ES-I3 (cell line): ENCODE measurements at regions not wholly inside any gene's neighbourhood (a gene's known extent, or its start where the extent isn't known, plus 50 kb on each side); places are given as distances from the start of the nearest gene placed in this dataset.
"Not testable (repeated sequence)": the region's sequence is repeated elsewhere in the genome, so short reads cannot be mapped to it uniquely, and the experiment has no call there.

Source experiments
- H3K36me3 ChIP-seq: 2 replicates; pipeline ENCODE4 v1.6.1; 2013; ENCODE audit warnings: mild to moderate bottlenecking, low read length, control low read depth, moderate library complexity; ENCODE audit not compliant: insufficient read depth
- H3K4me1 ChIP-seq: 2 replicates; pipeline ENCODE4 v1.6.1; 2013; ENCODE audit warnings: mild to moderate bottlenecking, control low read depth, low read length; ENCODE audit not compliant: insufficient read depth
- H3K9ac ChIP-seq: 2 replicates; pipeline ENCODE4 v1.6.1; 2013; ENCODE audit warnings: low read depth, mild to moderate bottlenecking, low read length, moderate library complexity
- H3K9me3 ChIP-seq: 2 replicates; pipeline ENCODE4 v1.6.1; 2013; ENCODE audit warnings: mild to moderate bottlenecking, low read length, moderate library complexity; ENCODE audit not compliant: control insufficient read depth, insufficient read depth

DNA sequence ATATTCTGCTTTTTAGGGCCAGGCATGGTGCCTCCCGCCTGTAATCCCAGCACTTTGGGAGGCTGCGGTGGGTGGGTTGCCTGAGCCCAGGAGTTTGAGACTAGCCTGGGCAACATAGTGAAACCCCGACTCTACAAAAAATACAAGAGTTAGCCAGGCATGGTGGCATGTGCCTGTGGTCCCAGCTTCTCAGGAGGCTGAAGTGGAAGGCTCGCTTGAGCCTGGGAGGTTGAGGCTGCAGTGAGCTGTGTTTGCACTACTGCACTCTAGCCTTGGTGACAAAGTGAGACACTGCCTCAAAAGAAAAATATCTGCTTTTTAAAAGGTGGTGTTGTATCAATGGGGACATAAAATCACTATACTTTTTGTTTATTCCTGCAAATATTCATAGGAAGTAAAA is 112.8 kb downstream of the C3orf38 start:
- Histone ChIP-seq H3K4me1 (no peaks in the 10 kb centered on the region), H3K9me3 (no peaks in the 10 kb centered on the region), H3K36me3 (no peaks in the 10 kb centered on the region)

DNA sequence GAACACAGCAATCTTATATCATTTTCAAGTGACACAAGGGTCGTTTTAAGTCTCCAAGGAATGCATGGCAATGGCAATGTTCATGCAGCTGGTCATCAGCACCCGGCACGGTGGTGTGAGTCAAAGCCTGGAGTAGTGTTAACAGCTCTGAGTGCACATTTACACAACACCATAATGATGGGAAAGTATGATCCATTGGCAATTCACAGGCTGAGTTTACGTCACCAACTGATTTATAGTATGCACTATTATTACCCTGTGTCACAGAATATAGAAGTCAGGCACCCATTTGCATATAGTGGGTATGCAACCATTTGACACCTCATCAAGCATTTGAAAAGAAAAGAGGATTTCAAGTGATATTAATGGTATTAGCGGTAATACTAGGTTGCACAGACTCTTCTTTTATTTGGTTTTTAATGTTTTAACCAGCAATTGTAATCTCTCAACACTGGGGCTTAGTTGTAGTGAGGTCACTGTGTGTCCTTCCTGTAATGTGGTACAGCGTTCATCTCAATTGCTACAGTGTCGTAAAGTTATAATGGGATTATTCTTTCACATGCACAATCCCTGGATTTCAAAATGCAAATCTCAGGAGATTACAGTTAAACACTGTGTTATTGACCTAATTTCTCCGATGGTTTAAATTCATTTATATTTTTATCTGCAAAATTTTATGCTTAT is 113.8 kb downstream of the C3orf38 start:
- H3K9me3 ChIP-seq = no peaks in the 10 kb centered on the region
- no peaks in the 10 kb centered on the region for H3K4me1 ChIP-seq
- H3K9ac ChIP-seq = no peak overlapping the region
- H3K36me3 ChIP-seq = no peaks in the 10 kb centered on the region

More for the DNA sequence above, 112.8 kb downstream of the C3orf38 start:
- no peak overlapping the region for H3K9ac ChIP-seq

DNA sequence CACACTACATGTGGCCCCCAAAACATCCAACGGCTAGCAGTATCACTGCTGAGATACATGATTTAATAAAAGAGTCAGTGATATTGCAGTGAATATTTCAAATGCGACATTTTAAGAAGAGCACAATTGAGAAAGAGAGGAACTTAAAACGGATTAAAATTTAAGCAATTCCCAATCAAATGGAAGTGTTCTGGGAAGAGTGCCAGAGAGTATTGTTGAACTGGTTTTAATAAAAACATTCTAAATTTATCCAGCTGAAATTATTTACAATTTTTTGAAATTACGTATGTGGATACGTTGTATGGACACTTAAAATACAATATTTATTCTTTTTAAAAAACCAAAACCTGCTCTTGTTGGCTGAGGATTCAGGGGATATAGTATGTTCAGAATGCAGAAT is 117.7 kb downstream of the C3orf38 start:
- no peak overlapping the region for H3K9ac ChIP-seq

DNA sequence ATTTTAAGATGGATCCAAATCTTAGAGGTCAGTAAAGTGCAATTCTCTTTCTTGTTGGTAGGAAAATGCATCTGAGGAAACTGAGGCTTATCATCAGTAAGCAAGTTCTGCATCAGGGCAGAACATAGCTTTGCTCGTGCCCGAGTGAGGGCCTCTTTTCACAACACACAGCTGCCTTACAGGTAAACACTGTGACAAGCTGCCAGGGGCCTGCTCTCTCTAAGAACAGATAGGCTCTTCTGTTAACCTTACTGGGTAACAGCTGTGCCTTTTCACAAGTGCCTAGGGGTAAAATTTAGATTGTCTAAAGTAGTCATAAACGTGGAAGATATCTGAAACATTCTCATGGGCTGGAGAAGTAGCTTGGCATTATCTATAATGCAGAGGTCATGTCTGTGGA is 118.1 kb downstream of the C3orf38 start:
- no peaks in the 10 kb centered on the region for H3K4me1 ChIP-seq
- H3K36me3 ChIP-seq = no peaks in the 10 kb centered on the region
- no peaks in the 10 kb centered on the region for H3K9me3 ChIP-seq
- H3K9ac ChIP-seq = no peak overlapping the region

More for the DNA sequence above, 117.7 kb downstream of the C3orf38 start:
- Histone ChIP-seq H3K4me1 (no peaks in the 10 kb centered on the region), H3K36me3 (no peaks in the 10 kb centered on the region), H3K9me3 (no peaks in the 10 kb centered on the region)

DNA sequence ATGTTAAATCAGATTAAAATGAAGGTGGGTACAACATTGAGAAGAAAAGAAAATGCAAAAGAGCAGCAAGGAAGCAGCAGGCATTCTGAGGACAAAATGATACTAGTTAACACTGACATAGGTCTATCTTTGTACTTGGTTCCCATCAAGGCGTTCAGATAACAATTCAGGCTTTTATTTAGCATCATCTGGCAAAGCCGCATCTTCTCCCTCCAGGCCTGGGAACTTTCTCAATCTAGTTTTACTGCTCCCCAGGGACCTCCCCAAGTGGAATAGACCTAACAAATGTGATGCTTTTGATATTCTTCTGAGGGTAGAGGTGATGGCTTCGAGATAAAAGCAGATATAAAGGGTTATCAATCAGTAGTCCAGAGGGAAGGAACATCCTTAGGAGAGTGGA is 130.6 kb downstream of the C3orf38 start:
- H3K4me1 ChIP-seq = no peaks in the 10 kb centered on the region
- H3K9me3 ChIP-seq = no peaks in the 10 kb centered on the region
- no peaks in the 10 kb centered on the region for H3K36me3 ChIP-seq
- H3K9ac ChIP-seq = no peak overlapping the region

DNA sequence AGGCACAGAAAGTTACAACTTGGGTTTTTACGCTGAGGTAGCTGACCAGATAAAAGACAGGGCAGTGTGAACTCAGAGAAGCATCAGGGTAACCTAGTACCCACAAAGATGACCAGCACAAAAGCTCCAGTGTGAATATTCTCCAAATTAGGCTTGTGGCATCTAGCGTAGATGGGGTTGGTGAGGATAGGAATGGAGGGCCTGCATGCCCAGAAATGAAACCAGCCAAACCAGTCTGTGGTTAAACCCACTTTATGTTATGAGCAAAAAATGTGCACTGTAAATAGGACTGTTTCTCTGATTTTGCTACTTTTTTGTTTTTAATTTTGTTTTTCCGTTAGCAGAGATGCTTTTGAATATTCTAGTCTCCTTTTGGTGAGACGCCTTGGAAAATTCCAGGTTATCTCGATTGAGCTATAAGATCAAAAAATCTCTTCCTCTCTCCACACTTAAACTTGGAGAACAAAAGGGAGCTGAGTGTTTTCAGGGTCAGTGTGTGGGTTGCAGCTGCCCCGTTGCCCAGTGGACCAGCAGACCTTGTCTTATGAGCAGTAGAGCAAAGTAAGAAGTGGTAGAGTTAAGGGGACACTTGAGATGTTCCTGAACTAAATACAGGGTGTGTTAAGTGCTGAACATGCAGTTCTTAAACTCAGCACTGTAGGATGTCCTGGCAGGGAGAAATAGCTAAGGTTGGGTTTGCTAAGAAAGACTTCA is 132.9 kb downstream of the C3orf38 start:
- Histone ChIP-seq H3K4me1 (no peaks in the 10 kb centered on the region), H3K36me3 (no peaks in the 10 kb centered on the region), H3K9ac (no peak overlapping the region), H3K9me3 (no peaks in the 10 kb centered on the region)

DNA sequence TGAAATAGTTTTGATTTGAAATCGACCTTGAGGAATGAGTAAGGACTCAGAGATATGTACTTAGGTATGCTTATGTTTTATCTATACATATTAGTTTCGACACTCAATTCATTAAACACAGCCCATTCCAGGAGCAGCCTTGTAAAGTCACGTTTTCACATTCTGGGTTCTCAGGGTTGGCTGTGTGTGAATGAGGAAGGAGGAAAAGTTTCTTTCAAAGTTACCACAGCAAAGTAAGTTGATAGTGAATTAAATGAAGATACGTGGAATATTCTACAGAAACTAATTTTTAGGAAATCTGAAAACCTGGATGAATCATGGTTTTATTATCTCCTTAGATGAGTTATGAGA is 133.5 kb downstream of the C3orf38 start:
- H3K36me3 ChIP-seq = no peaks in the 10 kb centered on the region
- H3K4me1 ChIP-seq = no peaks in the 10 kb centered on the region
- H3K9me3 ChIP-seq = no peaks in the 10 kb centered on the region
- no peak overlapping the region for H3K9ac ChIP-seq

DNA sequence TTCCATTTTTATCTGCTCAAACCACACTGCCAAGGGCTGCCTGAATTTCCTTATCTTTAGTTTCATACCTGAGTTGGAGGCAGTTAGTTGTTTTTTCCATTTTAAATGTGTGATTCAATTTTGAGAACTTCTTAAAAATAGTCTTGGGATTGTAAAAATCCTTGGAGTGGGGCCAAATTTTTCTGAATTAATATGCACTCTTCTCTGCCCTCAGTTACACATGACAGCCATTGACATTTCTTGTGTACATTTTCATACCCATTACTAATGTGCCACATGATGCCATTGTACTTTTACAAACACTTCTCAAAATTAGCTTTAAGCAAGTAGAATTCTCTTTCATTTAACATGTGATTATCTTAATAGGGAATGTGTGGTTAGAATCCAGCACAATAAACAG is 141.7 kb downstream of the C3orf38 start:
- no peaks in the 10 kb centered on the region for H3K9me3 ChIP-seq
- no peak overlapping the region for H3K9ac ChIP-seq
- H3K4me1 ChIP-seq = no peaks in the 10 kb centered on the region
- H3K36me3 ChIP-seq = no peaks in the 10 kb centered on the region

DNA sequence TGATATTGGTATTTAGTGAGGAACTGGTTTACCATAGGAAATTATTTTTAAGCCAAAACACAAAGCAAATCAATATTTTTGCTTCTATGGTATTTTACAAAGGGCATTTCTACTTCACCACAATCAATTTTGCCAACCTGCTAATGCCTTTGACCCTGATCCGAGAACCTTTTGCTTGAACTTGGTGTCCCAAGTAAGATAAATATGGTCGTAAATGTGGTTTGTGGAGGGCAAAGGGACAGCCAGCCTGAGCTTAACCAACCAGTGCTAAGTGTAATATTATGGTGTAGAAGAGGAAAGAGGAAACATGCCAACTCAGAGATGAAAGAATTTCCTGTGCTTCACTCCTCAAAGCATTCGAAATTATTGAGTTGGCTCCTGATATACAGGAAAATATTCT is 148.4 kb downstream of the C3orf38 start:
- Histone ChIP-seq H3K4me1 (no peaks in the 10 kb centered on the region), H3K36me3 (no peaks in the 10 kb centered on the region), H3K9me3 (0 out of 2 replicates have a peak, but pooled peaks cover 3% of the 10 kb centered on the region), H3K9ac (no peak overlapping the region)

DNA sequence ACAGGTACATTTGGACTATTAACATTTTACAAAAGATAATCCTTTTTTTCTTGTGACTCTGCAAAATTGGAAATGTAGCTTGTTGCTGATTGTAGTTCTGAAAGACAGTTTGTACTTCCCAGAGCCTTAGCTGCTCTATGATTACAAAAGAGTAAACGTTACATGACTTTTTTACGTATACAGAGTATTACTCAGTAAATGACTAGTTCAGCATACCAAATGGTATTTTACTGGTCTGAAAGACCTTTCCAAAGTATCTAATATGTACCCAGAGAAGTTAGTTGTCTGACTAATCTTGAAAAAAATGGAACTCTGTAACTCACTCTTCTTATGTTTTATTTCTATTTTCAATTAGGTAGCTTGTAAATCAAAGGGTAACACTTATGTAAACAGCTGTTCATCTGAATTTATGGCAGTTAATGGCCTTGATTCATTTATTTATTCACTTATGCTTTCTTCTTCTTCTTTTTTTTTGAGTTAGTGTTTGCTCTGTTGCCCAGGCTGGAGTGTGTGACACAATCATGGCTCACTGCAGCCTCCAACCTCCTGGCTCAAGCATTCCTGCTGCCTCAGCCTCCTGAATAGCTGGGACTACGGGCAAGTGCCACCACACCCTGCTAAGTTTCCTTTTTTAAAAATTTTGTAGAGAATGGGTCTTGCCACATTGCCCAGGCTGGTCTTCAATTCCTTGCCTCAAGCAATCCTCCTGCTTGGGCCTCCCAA is 151.7 kb downstream of the C3orf38 start:
- H3K36me3 ChIP-seq = no peaks in the 10 kb centered on the region
- no peaks in the 10 kb centered on the region for H3K4me1 ChIP-seq
- H3K9me3 ChIP-seq = 0 out of 2 replicates have a peak, but pooled peaks cover 3% of the 10 kb centered on the region
- no peak overlapping the region for H3K9ac ChIP-seq

DNA sequence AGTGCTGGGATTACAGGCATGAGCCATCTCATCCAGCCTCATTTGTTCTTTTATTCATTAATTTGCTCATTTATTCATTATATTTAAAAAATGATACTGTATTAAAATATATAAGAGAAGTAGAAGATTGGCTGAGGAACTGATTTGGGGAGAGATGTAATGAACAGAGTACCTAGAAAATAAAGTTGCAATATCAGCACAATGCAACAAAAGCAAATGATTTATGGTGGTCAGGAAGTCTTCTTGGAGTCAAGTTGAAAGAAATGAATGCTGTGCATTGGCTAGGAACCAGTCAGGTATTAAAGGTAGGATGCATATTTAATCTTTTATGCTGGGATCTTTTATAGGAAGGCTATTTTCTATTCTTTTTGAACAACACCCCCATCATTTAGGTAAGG is 152.2 kb downstream of the C3orf38 start:
- Histone ChIP-seq H3K9ac (no peak overlapping the region), H3K4me1 (0 out of 2 replicates have a peak, but pooled peaks cover 2% of the 10 kb centered on the region), H3K9me3 (0 out of 2 replicates have a peak, but pooled peaks cover 3% of the 10 kb centered on the region), H3K36me3 (no peaks in the 10 kb centered on the region)

DNA sequence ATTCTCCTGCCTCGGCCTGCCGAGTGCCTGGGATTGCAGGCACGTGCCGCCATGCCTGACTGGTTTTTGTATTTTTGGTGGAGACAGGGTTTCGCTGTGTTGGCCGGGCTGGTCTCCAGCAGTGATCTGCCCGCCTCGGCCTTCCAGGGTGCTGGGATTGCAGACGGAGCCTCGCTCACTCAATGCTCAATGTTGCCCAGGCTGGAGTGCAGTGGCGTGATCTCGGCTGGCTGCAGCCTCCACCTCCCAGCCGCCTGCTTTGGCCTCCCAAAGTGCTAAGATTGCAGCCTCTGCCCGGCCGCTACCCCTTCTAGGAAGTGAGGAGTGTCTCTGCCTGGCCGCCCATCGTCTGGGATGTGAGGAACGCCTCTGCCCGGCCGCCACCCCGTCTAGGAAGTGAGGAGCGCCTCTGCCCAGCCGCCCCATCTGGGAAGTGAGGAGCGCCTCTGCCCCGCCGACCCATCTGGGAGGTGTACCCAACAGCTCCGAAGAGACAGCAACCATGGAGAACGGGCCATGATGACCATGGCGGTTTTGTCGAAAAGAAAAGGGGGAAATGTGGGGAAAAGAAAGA is 153.7 kb downstream of the C3orf38 start:
- not testable (repeated sequence) for H3K4me1 ChIP-seq, H3K9ac ChIP-seq, H3K36me3 ChIP-seq, H3K9me3 ChIP-seq

DNA sequence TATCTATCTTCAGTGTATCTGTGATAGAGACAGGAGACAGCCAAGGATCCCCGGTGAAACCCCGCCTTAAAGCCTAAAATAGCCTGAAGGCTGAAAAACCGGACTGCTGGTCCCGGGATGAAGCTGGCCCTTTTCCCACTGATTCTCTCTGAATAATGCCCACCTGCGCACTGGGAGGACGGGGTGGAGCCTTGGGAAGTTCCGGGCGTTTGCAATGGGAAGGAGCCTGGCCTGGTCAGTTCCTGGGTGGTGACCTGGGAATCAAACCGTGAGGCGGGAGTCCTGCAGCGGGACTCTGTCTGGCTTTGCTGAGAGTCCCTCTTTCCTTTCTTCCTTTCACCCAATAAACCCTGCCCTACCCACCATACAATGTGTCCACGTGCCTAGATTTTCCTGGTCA is 157.9 kb downstream of the C3orf38 start:
- Histone ChIP-seq H3K36me3 (no peaks in the 10 kb centered on the region), H3K9ac (no peak overlapping the region)

DNA sequence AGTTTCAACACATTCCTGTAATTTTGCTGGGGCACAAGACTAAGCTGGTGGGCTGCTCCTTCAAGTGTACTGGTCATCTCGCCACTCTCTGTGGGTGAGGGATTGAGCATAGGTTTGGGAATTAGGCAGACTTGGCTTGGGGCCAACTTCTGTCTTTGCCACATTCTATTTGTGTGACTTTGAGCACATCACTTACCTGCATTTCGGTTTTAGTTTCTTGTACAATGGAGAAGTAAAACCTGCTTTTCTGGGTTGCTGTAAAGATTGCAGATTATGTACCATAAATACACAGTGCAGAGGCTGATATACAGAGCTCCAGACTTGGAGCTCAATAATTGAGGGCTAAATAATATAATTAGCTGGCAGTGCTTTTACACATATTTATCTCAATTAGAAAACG is 162.1 kb downstream of the C3orf38 start:
- H3K9ac ChIP-seq = no peak overlapping the region
- no peaks in the 10 kb centered on the region for H3K36me3 ChIP-seq
- no peaks in the 10 kb centered on the region; the same call in 1 of the 2 replicates for H3K4me1 ChIP-seq

More for the DNA sequence above, 157.9 kb downstream of the C3orf38 start:
- Histone ChIP-seq H3K4me1 (peaks cover 2% of the 10 kb centered on the region; the same call in 1 of the 2 replicates), H3K9me3 (0 out of 2 replicates have a peak, but pooled peaks cover under 1% of the 10 kb centered on the region)

More for the DNA sequence above, 162.1 kb downstream of the C3orf38 start:
- H3K9me3 ChIP-seq = no peaks in the 10 kb centered on the region
